Common myeloid progenitor, CD34-positive (primary cell): ENCODE measurements at regions not wholly inside any gene's neighbourhood (a gene's known extent, or its start where the extent isn't known, plus 50 kb on each side); places are given as distances from the start of the nearest gene placed in this dataset.

ENCODE experiments used
- CTCF ChIA-PET: fragments of 350-600 bp; sonication (Branson Sonifier 250); formaldehyde crosslinking; loops from one replicate; lab custom pipeline; 2021; ENCODE audit warnings: antibody characterized with exemption; lab: Charles Lee
- POLR2A ChIA-PET: fragments of 350-600 bp; sonication (Branson Sonifier 250); formaldehyde crosslinking; loops from one replicate; lab custom pipeline; 2021; ENCODE audit warnings: antibody characterized with exemption; lab: Charles Lee
- DNase-seq, 3 donors: peaks; one replicate each; pipeline versions ENCODE4 v3.0.0 to v3.0.0-alpha.2; 2013
- H3K27ac ChIP-seq, 2 experiments: 1 replicate in 1 of 2; 2 replicates in 1 of 2; pipeline ENCODE4 v1.7.0; 2013; ENCODE audit warnings: inconsistent platforms in 2 of 2, low read length in 2 of 2, mild to moderate bottlenecking in 2 of 2, low read depth in 1 of 2, moderate library complexity in 1 of 2; ENCODE audit not compliant: severe bottlenecking in 2 of 2, insufficient read depth in 1 of 2, poor library complexity in 1 of 2
- H3K27me3 ChIP-seq, 5 experiments: replicated peaks in 2 of 5; 1 replicate in 3 of 5; 2 replicates in 2 of 5; pipeline versions ENCODE4 v1.6.1 to v1.7.0; 2013; ENCODE audit warnings: low read length in 4 of 5, mild to moderate bottlenecking in 2 of 5, moderate library complexity in 2 of 5, inconsistent platforms in 1 of 5; ENCODE audit not compliant: insufficient read depth in 5 of 5, control insufficient read depth in 4 of 5
- H3K36me3 ChIP-seq, 4 experiments: 1 replicate in 2 of 4; 2 replicates in 2 of 4; pipeline versions ENCODE4 v1.6.1 to v1.7.0; 2013; ENCODE audit warnings: low read length in 3 of 4, control low read depth in 1 of 4, mild to moderate bottlenecking in 1 of 4; ENCODE audit not compliant: control insufficient read depth in 4 of 4, insufficient read depth in 4 of 4
- H3K4me1 ChIP-seq, 4 experiments: 1 replicate in 3 of 4; 2 replicates in 1 of 4; pipeline versions ENCODE4 v1.6.1 to v1.7.1; 2013; ENCODE audit warnings: low read length in 3 of 4, mild to moderate bottlenecking in 3 of 4, control low read depth in 1 of 4, inconsistent platforms in 1 of 4, moderate library complexity in 1 of 4; ENCODE audit not compliant: control insufficient read depth in 4 of 4, insufficient read depth in 4 of 4; ENCODE audit errors: control extremely low read depth in 1 of 4
- H3K4me3 ChIP-seq, 7 experiments: 1 replicate in 4 of 7; 2 replicates in 3 of 7; pipeline versions ENCODE4 v1.5.1 to v1.7.0; 2013; ENCODE audit warnings: mild to moderate bottlenecking in 7 of 7, low read length in 6 of 7, moderate library complexity in 6 of 7, inconsistent platforms in 2 of 7, low read depth in 2 of 7, control low read depth in 1 of 7; ENCODE audit not compliant: insufficient read depth in 4 of 7, control insufficient read depth in 1 of 7; ENCODE audit errors: extremely low read depth in 1 of 7
- H3K9me3 ChIP-seq, 5 experiments: 1 replicate in 4 of 5; 2 replicates in 1 of 5; pipeline versions ENCODE4 v1.6.1 to v1.7.1; 2013; ENCODE audit warnings: low read length in 4 of 5, mild to moderate bottlenecking in 2 of 5, inconsistent platforms in 1 of 5, low read depth in 1 of 5, moderate library complexity in 1 of 5; ENCODE audit not compliant: control insufficient read depth in 4 of 5, insufficient read depth in 2 of 5; ENCODE audit errors: control extremely low read depth in 1 of 5
- WGBS: methylation state at CpG from one replicate; pipeline ENCODE4 v1.1.5; 2013; ENCODE audit not compliant: insufficient coverage; 5-methylcytosine and 5-hydroxymethylcytosine counted together

DNA sequence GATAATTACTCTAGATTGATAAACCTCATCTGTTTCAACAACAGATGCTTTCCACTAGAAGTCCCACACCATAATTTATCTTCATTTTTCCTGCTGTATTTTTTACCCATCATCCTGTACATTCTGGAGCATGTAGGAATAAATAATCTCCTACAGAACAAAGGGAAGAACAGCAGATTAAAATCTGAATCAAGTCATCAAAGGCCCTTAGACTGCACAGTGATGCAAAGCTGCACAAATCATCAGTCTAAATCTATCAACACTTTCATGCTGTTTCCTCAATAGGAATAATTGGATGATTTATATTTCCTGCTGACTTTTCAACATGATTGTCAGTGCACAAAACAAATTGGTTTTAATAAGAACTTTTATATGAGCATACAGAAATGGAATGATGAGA lies 1143.9 kb downstream of the STIM2 start:
- ChIA-PET POLR2A (no interaction called here), CTCF (no interaction called here)
- no peak overlapping the region for H3K4me3 ChIP-seq
- no peak overlapping the region for H3K27ac ChIP-seq
- H3K36me3 ChIP-seq: no peaks in the 10 kb centered on the region
- no peaks in the 10 kb centered on the region for H3K27me3 ChIP-seq
- peaks cover 0 to 5% (median 0%) of the 10 kb centered on the region in 5 experiments for H3K9me3 ChIP-seq
- H3K4me1 ChIP-seq: no peaks in the 10 kb centered on the region
- no peak for DNase-seq

DNA sequence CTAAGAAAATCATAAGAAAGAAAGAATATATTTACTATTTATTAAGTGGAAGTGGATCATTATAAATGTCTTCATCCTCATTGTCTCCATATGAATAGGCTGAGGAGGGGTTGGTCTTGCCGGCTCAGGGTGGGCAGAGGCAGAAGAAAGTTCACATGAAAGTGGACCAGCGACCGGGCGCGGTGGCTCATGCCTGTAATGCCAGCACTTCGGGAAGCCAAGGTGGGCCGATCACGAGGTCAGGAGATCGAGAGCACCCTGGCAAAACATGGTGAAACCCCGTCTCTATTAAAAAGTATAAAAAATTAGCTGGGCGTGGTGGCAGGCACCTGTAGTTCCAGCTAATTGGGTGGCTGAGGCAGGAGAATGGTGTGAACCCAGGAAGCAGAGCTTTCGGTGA lies 1145.4 kb downstream of the STIM2 start:
- WGBS: 96% methylated on average over 12 of the region's 12 CpGs
- peaks cover 0 to 5% (median 0%) of the 10 kb centered on the region in 5 experiments for H3K9me3 ChIP-seq

DNA sequence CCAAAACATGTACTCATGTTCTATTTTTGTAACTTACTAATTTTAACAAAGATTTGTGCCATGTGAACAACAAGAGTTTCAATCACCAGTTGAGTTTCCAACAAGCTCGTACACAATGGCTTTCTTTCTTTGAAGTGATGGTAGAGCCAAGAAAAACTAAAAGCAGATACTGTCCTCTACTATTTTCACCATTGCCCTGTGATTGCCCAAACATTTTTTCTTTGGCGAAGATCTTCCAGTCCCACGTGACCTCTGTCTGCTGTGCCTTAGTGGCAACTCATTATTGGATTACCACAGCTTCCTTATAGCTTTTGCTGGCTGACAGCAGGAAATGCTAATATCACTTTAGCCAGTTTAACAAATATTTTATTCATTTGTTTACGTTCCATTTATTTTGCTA lies 1147.1 kb downstream of the STIM2 start:
- 84% methylated on average over 3 of the region's 4 CpGs for WGBS

More for the DNA sequence above, 1145.4 kb downstream of the STIM2 start:
- ChIA-PET CTCF (no interaction called here), POLR2A (no interaction called here)
- Histone ChIP-seq H3K27ac (no peak overlapping the region), H3K4me1 (no peaks in the 10 kb centered on the region), H3K27me3 (no peaks in the 10 kb centered on the region), H3K36me3 (no peaks in the 10 kb centered on the region), H3K4me3 (no peak overlapping the region)
- DNase-seq: no peak

DNA sequence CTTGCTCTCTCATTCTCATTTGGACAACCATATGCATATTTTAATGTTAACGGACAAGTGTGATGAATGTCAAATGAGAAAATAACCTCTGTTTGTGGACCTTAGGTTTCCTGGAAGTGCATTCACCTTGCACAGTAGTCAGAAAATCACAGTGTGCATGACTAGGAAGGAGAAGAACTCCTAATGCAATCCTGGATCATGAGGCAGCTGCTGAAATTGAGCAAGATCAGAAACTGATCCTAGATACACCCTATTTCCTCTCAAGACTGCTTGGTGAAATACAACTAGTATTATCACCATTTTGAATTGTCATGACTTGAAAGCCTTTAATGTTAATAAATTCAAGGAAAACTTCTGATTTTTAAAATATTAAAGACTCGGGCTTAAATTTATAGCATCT lies 1148.9 kb downstream of the STIM2 start:
- POLR2A ChIA-PET: no interaction called here
- H3K27me3 ChIP-seq: no peaks in the 10 kb centered on the region
- no CpG with 5 or more reads among the region's 2 CpGs for WGBS
- no peaks in the 10 kb centered on the region for H3K36me3 ChIP-seq
- no peak overlapping the region for H3K27ac ChIP-seq
- DNase-seq: no peak
- no peaks in the 10 kb centered on the region for H3K4me1 ChIP-seq
- no peak overlapping the region for H3K4me3 ChIP-seq
- CTCF ChIA-PET: no interaction called here
- peaks cover 0 to 5% (median 2%) of the 10 kb centered on the region in 5 experiments for H3K9me3 ChIP-seq

More for the DNA sequence above, 1147.1 kb downstream of the STIM2 start:
- ChIA-PET CTCF (no interaction called here), POLR2A (no interaction called here)
- DNase-seq: no peak
- Histone ChIP-seq H3K27me3 (no peaks in the 10 kb centered on the region), H3K27ac (no peak overlapping the region), H3K9me3 (no peaks in the 10 kb centered on the region), H3K36me3 (no peaks in the 10 kb centered on the region), H3K4me3 (no peak overlapping the region), H3K4me1 (no peaks in the 10 kb centered on the region)

DNA sequence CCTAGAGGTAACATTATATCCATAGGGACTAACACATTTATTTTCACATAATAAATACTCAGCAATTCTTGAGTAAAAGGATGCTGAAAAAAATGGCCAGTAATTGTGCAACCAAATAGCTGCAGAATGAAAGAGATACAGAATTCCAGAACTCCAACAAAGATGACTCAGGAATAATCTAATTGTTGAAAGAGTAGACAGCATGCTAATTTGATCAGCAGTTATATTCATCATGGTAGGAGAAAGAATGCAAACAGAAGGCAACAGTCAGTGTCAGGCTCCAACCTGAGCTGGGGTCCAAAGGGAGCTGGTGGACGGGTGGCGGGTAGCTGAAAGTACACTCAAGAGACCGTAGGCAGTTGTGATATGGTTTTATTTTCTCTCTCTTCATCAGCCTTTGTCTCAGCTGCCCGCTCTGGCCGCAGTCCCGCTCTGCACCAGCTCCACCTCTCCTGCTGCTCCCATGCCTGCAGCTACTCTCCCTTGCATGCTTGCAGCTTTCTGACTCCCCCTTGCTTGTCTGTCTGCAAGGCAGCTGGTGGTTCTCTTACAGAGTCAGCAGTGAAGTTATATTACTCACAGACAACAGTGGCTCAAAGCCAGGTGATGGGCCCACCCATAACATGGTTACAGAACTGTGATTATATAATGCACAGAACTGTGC lies 1150.1 kb downstream of the STIM2 start:
- Histone ChIP-seq H3K36me3 (no peaks in the 10 kb centered on the region), H3K4me3 (no peak overlapping the region), H3K27me3 (no peaks in the 10 kb centered on the region), H3K9me3 (peaks cover 0 to 9% (median 4%) of the 10 kb centered on the region in 5 experiments), H3K4me1 (no peaks in the 10 kb centered on the region), H3K27ac (no peak overlapping the region)
- WGBS: 97% methylated on average over 3 of the region's 6 CpGs
- ChIA-PET POLR2A (no interaction called here), CTCF (no interaction called here)
- DNase-seq: no peak

DNA sequence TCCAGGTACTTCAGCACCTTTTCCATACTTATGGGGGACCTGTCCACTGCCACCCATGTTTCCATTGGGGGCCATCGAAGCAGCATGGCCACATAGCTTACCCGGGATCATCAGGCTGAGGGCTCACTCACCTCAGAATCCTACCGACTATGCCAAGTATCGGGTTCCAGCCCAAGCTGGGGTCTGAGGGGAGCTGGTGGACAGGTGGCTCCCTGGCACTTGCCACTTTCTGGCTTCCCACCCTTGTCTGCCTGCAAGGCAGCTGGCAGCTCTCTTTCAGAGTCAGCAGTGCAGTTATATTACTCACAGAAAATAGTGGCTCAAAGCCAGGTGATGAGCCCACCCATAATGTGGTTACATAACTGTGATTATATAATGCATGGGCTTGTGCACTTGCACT lies 1153.8 kb downstream of the STIM2 start:
- Histone ChIP-seq H3K36me3 (no peaks in the 10 kb centered on the region), H3K27ac (no peak overlapping the region), H3K4me3 (no peak overlapping the region), H3K27me3 (no peaks in the 10 kb centered on the region), H3K9me3 (peaks cover 0 to 9% (median 4%) of the 10 kb centered on the region in 5 experiments), H3K4me1 (no peaks in the 10 kb centered on the region)
- ChIA-PET POLR2A (no interaction called here), CTCF (no interaction called here)
- no peak for DNase-seq
- 98% methylated on average over 4 of the region's 4 CpGs for WGBS

DNA sequence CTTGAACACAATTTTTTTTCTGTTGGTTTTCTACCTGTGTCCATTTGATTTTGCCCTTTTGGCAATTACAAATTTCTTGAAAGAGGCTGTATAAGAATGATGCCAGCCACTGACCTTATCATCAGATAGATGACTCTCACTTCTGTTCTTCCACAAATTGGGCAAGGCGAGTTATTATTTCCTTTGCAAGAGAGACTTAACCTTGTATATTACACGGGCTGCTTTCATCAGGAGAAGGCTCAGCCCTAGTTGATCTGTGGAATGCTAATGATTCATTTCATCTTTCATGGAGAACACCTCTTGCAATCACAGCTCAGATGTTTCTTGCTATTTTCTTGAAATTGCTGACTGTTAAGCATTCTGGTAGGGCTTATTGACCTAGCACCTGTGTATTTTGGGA lies 1155.4 kb downstream of the STIM2 start:
- no peak overlapping the region for H3K4me3 ChIP-seq
- ChIA-PET CTCF (no interaction called here), POLR2A (no interaction called here)
- no peak for DNase-seq
- H3K36me3 ChIP-seq: no peaks in the 10 kb centered on the region
- no peaks in the 10 kb centered on the region for H3K4me1 ChIP-seq
- peaks cover 0 to 9% (median 4%) of the 10 kb centered on the region in 5 experiments for H3K9me3 ChIP-seq
- 100% methylated on average over 1 of the region's 2 CpGs for WGBS
- no peaks in the 10 kb centered on the region for H3K27me3 ChIP-seq
- H3K27ac ChIP-seq: no peak overlapping the region
